ENCODE measurements at regions not wholly inside any gene's neighbourhood (a gene's known extent, or its start where the extent isn't known, plus 50 kb on each side); places are given as distances from the start of the nearest gene placed in this dataset.

GRCh38 chr2:180461761-180462160, 454.7 kb upstream of the CWC22 start:
- DNase-seq (ENCODE audit: low spot score), result no peak

DNA sequence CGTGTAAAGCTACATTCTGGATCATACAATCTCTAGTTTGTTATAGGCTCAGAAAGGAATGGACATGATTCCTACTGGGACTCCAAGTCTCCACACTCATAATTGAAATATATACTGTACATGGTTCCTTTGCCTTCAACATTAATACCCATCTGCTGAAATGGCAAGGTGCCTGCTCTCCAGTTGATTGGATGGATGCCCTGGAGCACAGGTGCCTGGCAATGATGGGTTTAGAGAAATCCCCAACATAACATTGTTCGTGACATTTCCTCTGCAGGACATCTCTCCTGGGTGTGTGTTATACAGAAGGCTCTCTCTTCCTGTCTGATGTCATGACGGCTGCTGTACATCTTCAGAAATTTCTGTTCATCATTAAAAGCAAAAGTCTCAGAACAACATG, 449.7 kb upstream of the CWC22 start:
- no peak for DNase-seq (ENCODE audit: low spot score)

GRCh38 chr2:180450841-180451240, 443.7 kb upstream of the CWC22 start:
- DNase-seq (ENCODE audit: low spot score), result no peak

DNA sequence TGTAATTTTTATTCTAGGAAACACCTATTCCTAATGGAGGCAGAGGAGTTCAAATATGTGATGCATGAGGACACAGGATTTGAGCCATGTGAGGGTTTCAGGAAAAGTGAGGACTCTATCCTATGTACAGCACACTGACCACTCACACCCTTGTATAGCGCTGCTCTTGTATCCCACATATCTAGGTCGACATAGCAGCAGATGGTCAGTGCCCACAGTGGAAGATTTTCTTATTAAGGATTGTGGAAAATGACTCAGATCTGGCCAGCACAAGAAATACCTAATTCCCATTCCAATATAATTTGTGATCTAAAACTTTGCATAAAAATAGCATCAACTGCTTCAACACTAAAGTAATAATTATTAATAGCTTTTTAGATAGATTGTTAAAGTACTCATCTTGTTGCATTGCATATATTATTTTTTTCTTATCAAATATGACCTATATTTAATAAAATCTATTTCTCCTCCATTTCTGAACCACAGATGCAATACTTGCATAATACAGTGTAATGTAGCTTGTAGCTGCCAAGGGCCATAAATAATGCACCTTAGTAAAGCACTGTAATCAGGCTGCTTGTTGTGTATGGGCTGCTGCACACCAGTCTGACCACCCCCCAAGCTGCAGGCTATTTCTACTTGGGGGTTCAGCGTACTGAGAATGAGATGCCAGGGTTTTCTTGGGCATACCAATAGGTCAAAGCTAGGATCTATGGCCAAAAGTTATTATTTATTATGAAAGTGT, 442.2 kb upstream of the CWC22 start:
- DNase-seq (ENCODE audit: low spot score), result no peak

DNA sequence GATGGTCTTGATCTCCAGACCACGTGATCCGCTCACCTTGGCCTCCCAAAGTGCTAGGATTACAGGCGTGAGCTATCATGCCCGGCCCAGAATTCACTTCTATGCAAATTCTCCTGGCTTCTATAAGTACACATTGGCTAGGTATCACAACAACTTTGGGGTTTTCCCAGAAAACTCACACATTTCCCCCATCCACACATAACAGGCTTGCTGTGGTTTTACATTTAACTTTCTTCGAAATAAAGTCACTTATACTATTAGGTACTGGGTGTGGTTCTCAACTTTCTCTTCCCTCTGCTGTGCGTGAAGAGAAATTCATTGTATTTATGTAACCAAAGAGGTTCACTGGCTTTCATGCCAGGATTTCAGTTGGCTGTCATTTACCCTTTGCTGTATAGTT, 439.4 kb upstream of the CWC22 start:
- DNase-seq (ENCODE audit: low spot score), result no peak

- DNase-seq (ENCODE audit: low spot score), result no peak
Observed at GRCh38 chr2:180443888-180444287, 436.8 kb upstream of the CWC22 start.

DNA sequence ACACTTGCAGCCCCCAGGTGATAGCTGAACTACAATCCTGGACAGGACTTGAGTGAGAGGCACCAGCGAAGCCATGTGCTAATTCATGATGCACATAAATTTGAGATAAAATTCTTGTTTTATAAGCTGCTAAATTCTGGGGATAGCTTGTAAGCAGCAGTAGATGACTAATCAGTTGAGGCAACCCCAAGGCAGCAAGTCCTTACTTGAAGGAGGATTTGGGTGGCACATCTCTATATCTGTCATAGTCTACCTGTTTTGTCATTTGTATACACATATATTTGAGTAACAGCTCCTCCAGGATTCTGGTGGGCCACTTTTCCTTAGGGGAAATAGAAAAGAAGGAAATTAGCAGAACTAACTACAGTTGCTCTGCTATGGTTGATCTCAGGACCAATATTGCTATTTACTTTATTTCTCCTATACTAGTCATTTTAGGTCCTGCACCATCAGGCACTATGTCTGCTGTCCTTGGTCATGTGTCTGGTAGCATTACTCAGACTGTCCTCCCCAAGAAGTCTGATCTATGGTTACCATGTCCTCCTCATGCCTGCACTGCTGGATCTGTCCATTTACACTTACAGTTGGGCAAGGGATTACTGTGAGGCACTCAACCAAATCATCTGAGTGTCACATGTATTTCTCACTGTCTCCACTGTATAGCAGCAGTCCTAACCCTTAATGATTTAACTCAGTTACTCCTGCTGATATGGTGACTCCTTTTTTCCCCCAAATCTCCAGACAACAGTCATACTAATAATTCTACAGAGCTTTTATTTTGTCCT, 436.0 kb upstream of the CWC22 start:
- no peak for DNase-seq (ENCODE audit: low spot score)

DNA sequence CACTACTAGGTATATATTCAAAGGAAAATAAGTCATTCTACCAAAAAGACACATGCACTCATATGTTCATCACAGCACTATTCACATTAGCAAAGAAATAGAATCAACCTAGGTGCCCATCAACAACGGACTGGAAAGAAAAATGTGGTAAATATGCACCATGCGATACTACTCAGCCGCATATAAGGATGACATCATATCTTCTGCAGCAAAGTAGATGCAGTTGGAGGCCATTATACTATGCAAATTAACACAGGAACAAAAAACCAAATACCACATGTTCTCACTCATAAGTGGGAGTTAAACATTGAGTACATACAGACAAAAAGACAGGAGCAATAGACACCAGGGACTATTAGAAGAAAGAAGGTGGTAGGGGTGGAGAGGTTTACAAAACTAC, 412.1 kb upstream of the CWC22 start:
- DNase-seq (ENCODE audit: low spot score), result no peak

- DNase-seq (ENCODE audit: low spot score), result no peak
Observed at GRCh38 chr2:180416627-180417026, 409.5 kb upstream of the CWC22 start.

GRCh38 chr2:180413336-180413735, 406.2 kb upstream of the CWC22 start:
- DNase-seq (ENCODE audit: low spot score), result no peak

DNA sequence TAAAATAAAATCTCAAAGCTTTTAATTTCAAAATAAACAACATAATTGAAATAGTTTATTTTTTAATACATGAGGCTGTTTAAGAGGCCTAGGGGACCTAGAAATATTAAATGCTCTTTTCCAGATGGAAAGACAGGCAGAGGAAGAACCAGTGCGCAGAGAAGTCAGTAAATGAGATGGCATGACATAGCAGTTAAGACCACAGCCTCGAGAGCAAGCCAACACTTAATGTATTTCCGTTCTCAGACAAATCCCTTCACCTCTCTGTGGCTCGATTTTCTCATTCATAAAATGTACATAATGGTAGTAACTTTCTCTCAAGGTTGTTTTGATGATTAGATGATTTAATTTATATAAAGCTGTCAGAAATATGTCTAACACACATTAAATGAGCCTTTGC, 405.1 kb upstream of the CWC22 start:
- no peak for DNase-seq (ENCODE audit: low spot score)

GRCh38 chr2:180411661-180412060, 404.6 kb upstream of the CWC22 start:
- DNase-seq (ENCODE audit: low spot score), result no peak

GRCh38 chr2:180406687-180407086, 399.6 kb upstream of the CWC22 start:
- DNase-seq (ENCODE audit: low spot score), result no peak

DNA sequence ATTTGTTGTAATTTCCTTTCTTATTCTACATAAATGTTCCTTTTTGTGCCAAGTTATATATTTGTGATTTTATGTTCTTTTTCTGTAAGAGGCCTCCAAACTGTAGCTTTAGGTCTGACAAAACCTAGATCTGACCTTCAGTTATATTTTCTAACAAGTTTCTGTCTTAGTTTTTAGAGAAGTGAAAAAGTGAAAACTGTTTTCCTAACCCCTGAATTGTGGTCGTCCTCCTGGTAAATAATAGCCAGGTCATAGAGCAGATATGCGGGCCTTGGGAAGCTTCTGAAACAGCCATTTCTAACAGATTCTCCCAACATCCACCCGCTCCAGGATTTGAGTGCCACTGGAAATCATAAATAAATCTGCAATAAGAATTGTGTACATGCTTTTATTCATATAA, 398.4 kb upstream of the CWC22 start:
- no peak for DNase-seq (ENCODE audit: low spot score)

DNA sequence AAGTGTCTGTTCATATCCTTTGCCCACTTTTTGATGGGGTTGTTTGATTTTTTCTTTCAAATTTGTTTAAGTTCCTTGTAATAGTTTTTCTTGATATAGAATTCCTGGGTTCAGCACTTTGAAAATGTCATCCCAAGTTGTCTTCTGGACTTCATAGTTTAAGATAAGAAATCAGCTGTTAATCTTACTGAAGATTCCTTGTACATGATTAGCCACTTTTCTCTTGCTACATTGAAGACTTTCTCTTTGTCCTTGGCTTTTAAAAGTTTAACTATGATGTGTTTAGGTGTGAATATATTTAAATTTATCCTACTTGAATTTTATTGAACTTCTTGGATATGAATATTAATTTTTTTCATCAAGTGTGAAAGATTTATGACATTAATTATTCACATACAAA, 387.2 kb upstream of the CWC22 start:
- no peak for DNase-seq (ENCODE audit: low spot score)

DNA sequence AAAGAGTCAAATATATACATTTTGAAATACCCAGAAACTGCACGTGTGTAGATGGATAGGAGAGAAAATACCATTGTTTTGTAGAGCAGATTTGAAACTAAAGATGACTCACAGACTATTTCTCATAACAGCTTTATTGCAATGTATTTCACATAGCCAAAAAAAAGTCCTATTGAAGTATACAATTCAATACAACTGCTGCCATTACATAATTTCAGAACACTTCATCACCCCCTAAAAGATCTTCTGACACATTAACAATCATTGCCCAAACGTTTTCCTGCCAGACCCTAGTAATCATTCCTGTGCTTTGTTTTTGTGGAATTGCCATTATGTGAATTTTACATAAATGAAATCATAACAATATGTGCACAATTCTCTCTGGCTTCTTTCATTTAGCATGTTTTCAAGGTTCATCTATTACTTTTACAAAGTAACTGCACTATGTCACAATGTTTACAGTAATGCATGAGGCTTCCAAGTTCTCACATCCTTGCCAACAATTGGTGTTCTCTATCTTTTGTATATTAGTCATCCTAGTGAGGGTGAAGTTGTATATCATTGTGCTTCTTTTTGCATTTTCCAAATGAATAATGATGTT, 378.6 kb upstream of the CWC22 start:
- DNase-seq (ENCODE audit: low spot score), result no peak

DNA sequence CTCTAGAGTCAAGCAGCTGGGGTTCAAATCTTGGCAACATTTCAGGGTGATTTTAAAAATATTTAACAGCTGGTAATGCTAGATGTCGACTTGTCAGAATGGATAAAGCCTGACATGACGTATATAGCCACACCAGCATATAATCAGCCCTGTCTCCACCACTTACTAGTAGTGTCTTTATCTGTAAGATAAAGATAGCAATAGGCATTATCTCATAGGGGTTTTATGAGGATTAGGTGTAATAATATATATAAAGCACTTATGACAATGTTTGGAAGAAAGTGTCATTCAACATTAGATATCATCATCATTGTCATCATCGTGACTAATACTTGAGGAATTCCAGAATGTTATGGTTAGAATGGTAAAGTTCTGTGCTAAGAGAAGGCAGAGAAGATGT, 369.0 kb upstream of the CWC22 start:
- no peak for DNase-seq (ENCODE audit: low spot score)

DNA sequence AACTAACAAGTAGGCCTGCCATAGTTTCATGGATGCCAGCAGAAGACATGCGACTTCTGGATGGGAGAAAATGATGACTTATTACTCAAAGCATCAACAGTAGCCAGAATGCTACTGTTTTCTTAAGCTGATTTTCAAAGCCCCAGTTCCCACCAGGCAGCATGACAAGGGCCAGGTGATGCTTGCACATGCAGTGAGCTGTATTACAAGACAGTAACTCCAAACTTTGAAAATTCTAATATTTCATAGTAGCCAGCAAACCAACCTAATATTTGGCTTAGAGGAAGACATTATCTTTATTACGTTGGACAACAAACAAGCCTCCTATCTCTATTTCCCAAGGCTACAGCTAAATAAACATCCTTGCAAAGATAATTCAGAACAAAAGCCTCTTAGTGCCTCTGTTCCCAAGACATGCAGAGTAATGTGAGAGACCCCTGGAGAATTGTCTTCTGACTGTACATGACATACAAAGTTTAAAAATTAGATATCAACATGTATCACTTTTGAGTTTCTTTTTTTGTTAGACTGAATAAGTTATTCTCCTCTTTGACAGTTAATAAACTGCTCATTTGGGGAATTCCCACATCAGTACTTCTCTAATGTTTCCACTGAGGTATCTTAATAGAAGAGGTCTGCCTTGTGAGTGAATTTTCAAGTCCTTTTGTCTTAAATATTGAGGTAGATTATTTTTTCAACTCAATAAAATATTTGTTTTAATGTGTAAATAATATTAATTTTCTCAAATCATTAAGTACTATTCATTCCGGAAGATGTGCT, 367.6 kb upstream of the CWC22 start:
- no peak for DNase-seq (ENCODE audit: low spot score)

DNA sequence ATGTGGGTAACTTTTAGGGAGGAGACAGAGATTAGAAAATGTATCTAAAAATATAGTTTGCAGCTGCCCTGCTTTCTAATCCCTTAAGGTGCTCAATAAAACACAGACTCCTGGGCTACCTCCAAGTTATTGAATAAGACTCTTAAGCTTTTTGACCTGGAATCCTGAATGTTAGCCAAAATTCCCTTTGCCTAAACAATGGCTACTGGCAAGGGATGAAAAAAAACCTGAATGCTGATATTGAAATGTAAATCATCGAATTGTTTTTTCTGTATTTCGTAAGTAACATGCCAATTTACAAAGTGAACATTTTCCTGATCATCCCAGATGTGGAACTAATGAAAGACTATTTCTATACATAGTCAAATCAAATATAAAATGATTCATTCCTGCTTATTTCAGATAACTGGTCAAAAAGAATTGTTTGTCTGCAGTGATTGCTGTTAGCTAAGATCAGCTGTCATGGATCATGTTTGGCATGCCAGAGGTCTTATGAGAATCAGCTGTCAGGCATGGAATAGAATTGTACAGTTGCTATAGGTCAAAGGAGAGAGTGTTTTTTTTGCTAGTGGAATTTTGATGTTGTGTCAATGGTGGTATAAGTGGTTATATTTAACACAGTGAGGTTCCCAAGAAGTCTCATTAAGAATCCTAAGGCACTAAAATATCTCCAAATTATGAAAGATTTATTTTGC, 363.6 kb upstream of the CWC22 start:
- no peak for DNase-seq (ENCODE audit: low spot score)

- no peak for DNase-seq (ENCODE audit: low spot score)
Observed at GRCh38 chr2:180368881-180369280, 361.8 kb upstream of the CWC22 start.

DNA sequence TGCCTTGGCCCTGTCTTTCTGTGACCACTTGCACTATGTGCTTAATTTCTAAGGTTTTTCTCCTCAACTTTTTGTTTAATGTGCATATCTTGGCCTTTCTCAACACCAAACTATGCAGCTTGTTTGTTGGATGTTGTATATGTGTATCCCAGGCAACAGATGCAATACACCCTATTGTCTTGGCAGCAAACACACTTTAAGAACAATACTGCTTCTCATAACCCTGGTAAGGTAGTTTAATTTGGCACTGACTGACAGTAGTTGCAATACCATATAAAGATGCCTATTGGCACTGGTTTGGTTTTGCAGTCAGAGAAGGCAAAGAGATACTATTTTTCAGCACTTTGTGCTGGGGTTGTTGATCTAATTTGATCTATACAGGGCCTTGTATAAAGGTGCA, 360.7 kb upstream of the CWC22 start:
- no peak for DNase-seq (ENCODE audit: low spot score)

DNA sequence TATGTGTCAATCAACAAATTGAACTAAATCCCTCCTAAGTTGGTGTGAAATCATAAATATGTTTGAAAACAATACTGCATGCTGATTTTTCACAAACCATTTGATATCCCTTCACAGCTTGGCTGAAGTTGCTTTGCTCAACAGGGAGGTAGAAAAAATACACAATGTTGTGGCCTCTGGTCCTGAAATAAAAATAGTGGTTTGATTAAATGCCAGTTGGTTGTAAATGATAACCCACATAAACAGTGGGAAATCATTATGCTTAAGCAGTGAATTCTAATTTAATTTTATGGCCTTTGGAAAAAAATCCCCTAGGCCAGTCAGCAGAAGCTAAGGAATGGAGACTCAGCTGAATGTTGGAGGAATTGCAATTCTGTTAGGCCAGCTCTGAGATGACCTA, 359.4 kb upstream of the CWC22 start:
- DNase-seq (ENCODE audit: low spot score), result no peak
